SU-DHL-6 (cell line): ENCODE measurements at regions not wholly inside any gene's neighbourhood (a gene's known extent, or its start where the extent isn't known, plus 50 kb on each side); places are given as distances from the start of the nearest gene placed in this dataset.

ENCODE experiments used
- H2AFZ ChIP-seq: fragments of 200-600 bp; sonication (generic); 2 replicates; pipeline ENCODE4 v1.6.1; 2014; ENCODE audit warnings: low read depth, mild to moderate bottlenecking, moderate library complexity, mixed read lengths, antibody characterized with exemption, low read length; ENCODE audit not compliant: severe bottlenecking
- H3F3A ChIP-seq: fragments of 200-600 bp; shearing (Covaris generic); 2 replicates; pipeline ENCODE4 v1.6.0; 2016; ENCODE audit warnings: antibody characterized with exemption, mild to moderate bottlenecking; ENCODE audit not compliant: insufficient read depth
- H3K27ac ChIP-seq: fragments of 200-600 bp; sonication (generic); 2 replicates; pipeline ENCODE4 v1.5.1; 2016; ENCODE audit warnings: low read depth, mild to moderate bottlenecking, low read length, moderate library complexity, mixed read lengths
- H3K27me3 ChIP-seq: fragments of 200-600 bp; sonication (generic), shearing (Covaris generic); 2 replicates; pipeline ENCODE4 v1.6.0; 2014; ENCODE audit warnings: mild to moderate bottlenecking, low read length
- H3K36me3 ChIP-seq: fragments of 200-600 bp; sonication (generic); 2 replicates; pipeline ENCODE4 v1.6.1; 2014; ENCODE audit warnings: mild to moderate bottlenecking, low read length, mixed read lengths
- H3K4me2 ChIP-seq: fragments of 300-600, 200-600 bp; shearing (Covaris generic), sonication (generic); 2 replicates; pipeline ENCODE4 v1.6.0; 2014; ENCODE audit warnings: low read length, low read depth, mild to moderate bottlenecking; ENCODE audit not compliant: poor library complexity, severe bottlenecking
- H3K4me3 ChIP-seq: fragments of 200-600 bp; sonication (generic); 2 replicates; pipeline ENCODE4 v1.5.1; 2014; ENCODE audit warnings: antibody characterized with exemption, low read length, mild to moderate bottlenecking, mixed read lengths; ENCODE audit not compliant: insufficient read depth, poor library complexity, severe bottlenecking
- H3K79me2 ChIP-seq: fragments of 200-600 bp; sonication (generic); 2 replicates; pipeline ENCODE4 v1.6.1; 2014; ENCODE audit warnings: mild to moderate bottlenecking, low read length, moderate library complexity; ENCODE audit not compliant: insufficient read depth
- H3K9ac ChIP-seq: fragments of 200-600 bp; sonication (generic); 2 replicates; pipeline ENCODE4 v1.7.0; 2014; ENCODE audit warnings: mild to moderate bottlenecking, low read length
- H3K9me2 ChIP-seq: fragments of 200-600 bp; sonication (generic); replicated peaks from 2 replicates; pipeline ENCODE4 v1.6.1; 2014; ENCODE audit warnings: low read length; ENCODE audit not compliant: insufficient read depth
- H3K9me3 ChIP-seq: fragments of 200-600 bp; sonication (generic); 2 replicates; pipeline ENCODE4 v1.6.1; 2014; ENCODE audit warnings: low read length, mixed read lengths; ENCODE audit not compliant: insufficient read depth
- H4K20me1 ChIP-seq: fragments of 200-600 bp; sonication (generic); 2 replicates; pipeline ENCODE4 v1.6.1; 2014; ENCODE audit warnings: low read depth, mild to moderate bottlenecking, antibody characterized with exemption, low read length, moderate library complexity, mixed read lengths
- CTCF ChIP-seq: fragments of 200-600 bp; sonication (generic); IDR thresholded peaks from one replicate; pipeline ENCODE4 v1.5.1; 2017; ENCODE audit warnings: antibody characterized with exemption, mild to moderate bottlenecking, low read length, moderate library complexity; ENCODE audit not compliant: insufficient read depth, poor library complexity, severe bottlenecking
- EZH2phosphoT487 ChIP-seq: fragments of 200-600 bp; sonication (generic), shearing (Covaris generic); conservative IDR thresholded peaks from 2 replicates; pipeline ENCODE4 v1.6.1; 2018; ENCODE audit warnings: mild to moderate bottlenecking, antibody characterized with exemption, low read length, moderate library complexity, mixed read lengths

GRCh38 chr4:126748736-126749135 is 884.0 kb upstream of the INTU start:
- no peaks in the 10 kb centered on the region for H3K9me2 ChIP-seq

GRCh38 chr4:126750723-126751122 is 882.0 kb upstream of the INTU start:
- Histone ChIP-seq H3K4me3 (no peak overlapping the region), H3K79me2 (no peaks in the 10 kb centered on the region), H2AFZ (no peak overlapping the region), H3K9me2 (no peaks in the 10 kb centered on the region), H3K9me3 (no peaks in the 10 kb centered on the region), H3K9ac (no peak overlapping the region), H3F3A (no peaks in the 10 kb centered on the region), H3K36me3 (no peaks in the 10 kb centered on the region), H3K27ac (no peak overlapping the region), H3K4me2 (no peak overlapping the region), H4K20me1 (no peaks in the 10 kb centered on the region), H3K27me3 (no peaks in the 10 kb centered on the region)
- no peak for TF ChIP-seq CTCF
- no peak for TF ChIP-seq EZH2phosphoT487

More at GRCh38 chr4:126748736-126749135, 884.0 kb upstream of the INTU start:
- Histone ChIP-seq H3K27ac (no peak overlapping the region), H4K20me1 (no peaks in the 10 kb centered on the region), H3F3A (no peaks in the 10 kb centered on the region), H3K79me2 (no peaks in the 10 kb centered on the region), H3K9me3 (no peaks in the 10 kb centered on the region), H3K4me3 (no peak overlapping the region), H3K27me3 (no peaks in the 10 kb centered on the region), H3K36me3 (no peaks in the 10 kb centered on the region), H3K4me2 (no peak overlapping the region), H3K9ac (no peak overlapping the region), H2AFZ (no peak overlapping the region)
- TF ChIP-seq CTCF (no peak), EZH2phosphoT487 (no peak)

- no peaks in the 10 kb centered on the region for H3K36me3 ChIP-seq
- H2AFZ ChIP-seq, result no peak overlapping the region
- no peaks in the 10 kb centered on the region for H3K27me3 ChIP-seq
- no peaks in the 10 kb centered on the region for H3K9me2 ChIP-seq
- no peak overlapping the region for H3K4me3 ChIP-seq
- no peak overlapping the region for H3K27ac ChIP-seq
- TF ChIP-seq CTCF (no peak), EZH2phosphoT487 (no peak)
- H3K9ac ChIP-seq, result no peak overlapping the region
- no peaks in the 10 kb centered on the region for H3K9me3 ChIP-seq
- H4K20me1 ChIP-seq, result no peaks in the 10 kb centered on the region
- no peak overlapping the region for H3K4me2 ChIP-seq
- no peaks in the 10 kb centered on the region for H3F3A ChIP-seq
- no peaks in the 10 kb centered on the region for H3K79me2 ChIP-seq
These were observed 880.6 kb upstream of the INTU start for GRCh38 chr4:126752126-126752525.

- Histone ChIP-seq H3K36me3 (no peaks in the 10 kb centered on the region), H2AFZ (no peak overlapping the region), H3K9me3 (no peaks in the 10 kb centered on the region), H3F3A (no peaks in the 10 kb centered on the region), H3K27ac (no peak overlapping the region), H3K79me2 (no peaks in the 10 kb centered on the region), H3K4me3 (no peak overlapping the region), H4K20me1 (no peaks in the 10 kb centered on the region), H3K4me2 (no peak overlapping the region), H3K9ac (no peak overlapping the region), H3K27me3 (no peaks in the 10 kb centered on the region), H3K9me2 (no peaks in the 10 kb centered on the region)
- no peak for TF ChIP-seq EZH2phosphoT487
- no peak for TF ChIP-seq CTCF
These were observed 880.1 kb upstream of the INTU start for GRCh38 chr4:126752702-126753101.
